Smooth muscle cell (in vitro differentiated cells): ENCODE measurements at regions not wholly inside any gene's neighbourhood (a gene's known extent, or its start where the extent isn't known, plus 50 kb on each side); places are given as distances from the start of the nearest gene placed in this dataset.
"Not testable (repeated sequence)": the region's sequence is repeated elsewhere in the genome, so short reads cannot be mapped to it uniquely, and the experiment has no call there.

ENCODE experiments used
- DNase-seq: peaks from one replicate; lab custom pipeline; 2025; ENCODE audit not compliant: unreplicated experiment; lab: John Stamatoyannopoulos, UW
- H2AFZ ChIP-seq: fragments of 200-600 bp; sonication (generic); 2 replicates; pipeline ENCODE4 v1.6.0; 2016; ENCODE audit warnings: antibody characterized with exemption, low read depth, mild to moderate bottlenecking
- H3F3A ChIP-seq: fragments of 200-600 bp; sonication (generic); 2 replicates; pipeline ENCODE4 v1.6.0; 2017; ENCODE audit warnings: antibody characterized with exemption, low read depth
- H3K27ac ChIP-seq: fragments of 200-600 bp; sonication (generic); 2 replicates; pipeline ENCODE4 v1.5.1; 2016; ENCODE audit warnings: low read depth, mild to moderate bottlenecking
- H3K27me3 ChIP-seq: fragments of 200-600 bp; sonication (generic); 2 replicates; pipeline ENCODE4 v1.6.1; 2016; ENCODE audit warnings: low read depth, mild to moderate bottlenecking
- H3K36me3 ChIP-seq: fragments of 200-600 bp; sonication (generic); 2 replicates; pipeline ENCODE4 v1.5.1; 2016; ENCODE audit warnings: low read depth
- H3K4me1 ChIP-seq: fragments of 200-600 bp; sonication (generic); 2 replicates; pipeline ENCODE4 v1.5.1; 2016; ENCODE audit warnings: low read depth
- H3K4me2 ChIP-seq: fragments of 200-600 bp; sonication (generic); 2 replicates; pipeline ENCODE4 v1.6.0; 2016; ENCODE audit warnings: mild to moderate bottlenecking
- H3K4me3 ChIP-seq: fragments of 200-600 bp; sonication (generic); 2 replicates; pipeline ENCODE4 v1.5.1; 2016; ENCODE audit warnings: mild to moderate bottlenecking
- H3K79me2 ChIP-seq: fragments of 200-600 bp; sonication (generic); 2 replicates; pipeline ENCODE4 v1.6.0; 2016; ENCODE audit warnings: low read depth, mild to moderate bottlenecking
- H3K9ac ChIP-seq: fragments of 200-600 bp; sonication (generic); 2 replicates; pipeline ENCODE4 v1.6.0; 2016; ENCODE audit warnings: low read depth
- H3K9me3 ChIP-seq: fragments of 200-600 bp; sonication (generic); replicated peaks from 2 replicates; pipeline ENCODE4 v1.5.1; 2016; ENCODE audit warnings: low read depth
- H4K20me1 ChIP-seq: fragments of 200-600 bp; sonication (generic); 2 replicates; pipeline ENCODE4 v1.6.0; 2016; ENCODE audit warnings: low read depth
- CTCF ChIP-seq: fragments of 200-600 bp; sonication (generic); IDR thresholded peaks from 2 replicates; pipeline ENCODE4 v1.5.1; 2017; ENCODE audit warnings: borderline replicate concordance, mild to moderate bottlenecking, antibody characterized with exemption; ENCODE audit not compliant: insufficient read depth, poor library complexity, severe bottlenecking
- WGBS: methylation state at CpG from one replicate; pipeline ENCODE4 v1.1.7; 2016; ENCODE audit warnings: low lambda C conversion rate; 5-methylcytosine and 5-hydroxymethylcytosine counted together

- Histone ChIP-seq H2AFZ (no peak overlapping the region), H3F3A (no peaks in the 10 kb centered on the region), H3K9ac (no peak overlapping the region), H3K4me3 (no peak overlapping the region), H3K27me3 (peaks cover 10% of the 10 kb centered on the region), H3K9me3 (no peaks in the 10 kb centered on the region), H3K4me1 (no peaks in the 10 kb centered on the region), H4K20me1 (no peaks in the 10 kb centered on the region), H3K4me2 (no peak overlapping the region), H3K36me3 (no peaks in the 10 kb centered on the region), H3K79me2 (no peaks in the 10 kb centered on the region), H3K27ac (no peak overlapping the region)
- 63% methylated on average over 3 of the region's 3 CpGs for WGBS
- no peak for TF ChIP-seq CTCF
- no peak for DNase-seq
These were observed 319.3 kb upstream of the BRINP1 start for GRCh38 chr9:119688547-119688946.

DNA sequence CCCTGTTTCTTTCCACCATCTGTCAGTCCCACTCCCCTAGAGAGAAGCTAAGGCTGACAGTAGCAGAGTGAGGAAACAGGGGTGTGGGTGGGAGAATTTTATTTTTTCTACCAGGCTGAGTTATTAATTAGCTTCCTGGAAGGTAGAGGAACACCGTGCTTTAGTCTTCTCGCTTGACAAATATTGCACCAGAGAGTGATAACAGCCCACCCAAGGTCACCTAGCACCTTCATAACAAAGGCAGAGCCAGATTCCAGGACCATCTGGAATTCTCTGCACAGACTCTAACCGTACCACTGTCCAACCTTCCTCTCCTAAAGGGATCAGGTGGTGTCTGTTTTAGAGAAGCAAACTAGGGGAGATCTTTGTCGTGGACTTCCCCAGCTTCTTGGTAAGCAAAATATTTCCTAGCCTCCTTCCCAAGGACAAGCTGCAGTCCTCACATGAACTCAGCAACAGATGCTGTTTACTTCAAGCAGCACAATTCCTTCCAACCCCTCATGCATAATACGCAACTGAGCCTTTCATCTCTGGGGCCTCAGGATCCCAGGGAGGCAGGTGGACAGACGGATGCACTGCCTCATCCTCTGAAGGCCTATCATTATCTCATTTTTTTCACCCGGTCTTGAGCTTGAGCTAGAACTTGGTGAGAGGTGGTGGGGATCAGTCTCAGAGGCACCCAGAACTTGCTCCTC lies 308.7 kb upstream of the BRINP1 start:
- H3K4me1 ChIP-seq: no peaks in the 10 kb centered on the region
- no peak for DNase-seq

GRCh38 chr9:119675951-119676350 lies 306.7 kb upstream of the BRINP1 start:
- WGBS: 69% methylated on average over 3 of the region's 3 CpGs
- no peaks in the 10 kb centered on the region for H3K79me2 ChIP-seq
- H3K27me3 ChIP-seq: no peaks in the 10 kb centered on the region
- H3K4me2 ChIP-seq: no peak overlapping the region
- no peaks in the 10 kb centered on the region for H3K9me3 ChIP-seq
- H3K9ac ChIP-seq: no peak overlapping the region
- H2AFZ ChIP-seq: no peak overlapping the region
- no peaks in the 10 kb centered on the region for H3K36me3 ChIP-seq
- no peaks in the 10 kb centered on the region for H4K20me1 ChIP-seq
- TF ChIP-seq CTCF: no peak
- H3K4me3 ChIP-seq: no peak overlapping the region
- H3K27ac ChIP-seq: no peak overlapping the region
- no peaks in the 10 kb centered on the region for H3F3A ChIP-seq
- DNase-seq: no peak
- no peaks in the 10 kb centered on the region for H3K4me1 ChIP-seq

More for the DNA sequence above, 308.7 kb upstream of the BRINP1 start:
- Histone ChIP-seq H3K36me3 (no peaks in the 10 kb centered on the region), H4K20me1 (no peaks in the 10 kb centered on the region), H3F3A (no peaks in the 10 kb centered on the region), H3K79me2 (no peaks in the 10 kb centered on the region), H3K9me3 (no peaks in the 10 kb centered on the region), H3K4me3 (no peak overlapping the region), H2AFZ (no peak overlapping the region), H3K9ac (no peak overlapping the region), H3K4me2 (no peak overlapping the region), H3K27me3 (no peaks in the 10 kb centered on the region), H3K27ac (no peak overlapping the region)
- WGBS: 90% methylated on average over 7 of the region's 7 CpGs
- no peak for TF ChIP-seq CTCF

- not testable (repeated sequence) for H3K27ac ChIP-seq, H3F3A ChIP-seq, H3K27me3 ChIP-seq, H3K4me2 ChIP-seq, H3K79me2 ChIP-seq, H3K4me3 ChIP-seq, H3K4me1 ChIP-seq, H3K9me3 ChIP-seq, H3K36me3 ChIP-seq, DNase-seq, H3K9ac ChIP-seq, H4K20me1 ChIP-seq, H2AFZ ChIP-seq
- WGBS: 68% methylated on average over 4 of the region's 4 CpGs
These were observed 303.5 kb upstream of the BRINP1 start for GRCh38 chr9:119672763-119673162.
